Right cardiac atrium (tissue), 5 donors: ENCODE measurements at regions not wholly inside any gene's neighbourhood (a gene's known extent, or its start where the extent isn't known, plus 50 kb on each side); places are given as distances from the start of the nearest gene placed in this dataset.
"Not testable (repeated sequence)": the region's sequence is repeated elsewhere in the genome, so short reads cannot be mapped to it uniquely, and the experiment has no call there.

Experiments used
- ATAC-seq, 2 donors: fragments of 200-7000 bp; cut with Tn5 transposase; one replicate each; pipeline versions ENCODE4 v1.8.0 to v1.9.1; 2020; ENCODE audit warnings: moderate library complexity in 2 of 2, mild to moderate bottlenecking in 1 of 2
- DNase-seq, 3 donors: peaks; one replicate each; pipeline ENCODE4 v3.0.0-alpha.2; 2020
- H3K27ac ChIP-seq: one replicate; pipeline ENCODE4 v1.5.1; 2013; ENCODE audit warnings: mild to moderate bottlenecking, low read length, control low read depth, moderate library complexity
- H3K27me3 ChIP-seq: one replicate; pipeline ENCODE4 v1.6.1; 2013; ENCODE audit not compliant: control insufficient read depth, insufficient read depth
- H3K4me1 ChIP-seq: one replicate; pipeline ENCODE4 v1.6.1; 2013; ENCODE audit warnings: low read length; ENCODE audit not compliant: control insufficient read depth, insufficient read depth
- H3K4me3 ChIP-seq: one replicate; pipeline ENCODE4 v1.5.1; 2013; ENCODE audit warnings: low read length, control low read depth
- H3K9me3 ChIP-seq: one replicate; pipeline ENCODE4 v1.6.1; 2013; ENCODE audit warnings: low read length; ENCODE audit not compliant: control insufficient read depth
- WGBS: extraction: QIAGEN DNeasy Blood & Tissue Kit; methylation state at CpG from one replicate; pipeline ENCODE4 v1.1.7; 2013; 5-methylcytosine and 5-hydroxymethylcytosine counted together
- intact Hi-C, 4 donors: fragments of 100-400 bp; cut with DNase I; formaldehyde crosslinking; loops; one replicate each; pipeline versions ENCODE4 v1.11.0 to v1.14.0; 2022 to 2023
- donor health status: healthy with polysubstance abuse.
- donor health status: DM: no; HTN: yes; CAD: no.
- donor health status: DM: no; HTN: no; CAD: no.
- donor health status: DM: no; HTN: yes; CAD: no; lungs with severe emphysema.
- donor health status: DM: yes; HTN: yes; CAD: no.

- DNase-seq: no peak
- 81% methylated on average over 5 of the region's 5 CpGs for WGBS
- intact Hi-C loops: no loop called here
- Histone ChIP-seq H3K27me3 (no peaks in the 10 kb centered on the region), H3K9me3 (peaks cover under 1% of the 10 kb centered on the region), H3K4me1 (no peaks in the 10 kb centered on the region), H3K27ac (no peak overlapping the region), H3K4me3 (no peak overlapping the region)
- ATAC-seq: peak in 1 of 2 donors; percentile 44
Observed at GRCh38 chr15:69557020-69557706, 104.5 kb downstream of the RPLP1 start.

GRCh38 chr15:69557707-69558409, 105.2 kb downstream of the RPLP1 start:
- WGBS: 64% methylated on average over 2 of the region's 2 CpGs
- ATAC-seq: no peak

GRCh38 chr15:69559440-69560190, 107.0 kb downstream of the RPLP1 start:
- ATAC-seq (no peak), DNase-seq (no peak)
- Histone ChIP-seq H3K4me1 (no peaks in the 10 kb centered on the region), H3K9me3 (no peaks in the 10 kb centered on the region), H3K27me3 (no peaks in the 10 kb centered on the region), H3K27ac (no peak overlapping the region), H3K4me3 (no peak overlapping the region)
- WGBS: 51% methylated on average over 5 of the region's 5 CpGs
- intact Hi-C loops: no loop called here

More at GRCh38 chr15:69557707-69558409, 105.2 kb downstream of the RPLP1 start:
- Histone ChIP-seq H3K27me3 (no peaks in the 10 kb centered on the region), H3K4me1 (no peaks in the 10 kb centered on the region), H3K27ac (no peak overlapping the region), H3K9me3 (no peaks in the 10 kb centered on the region), H3K4me3 (no peak overlapping the region)
- no peak for DNase-seq
- intact Hi-C loops: no loop called here

GRCh38 chr15:69561071-69561784, 108.6 kb downstream of the RPLP1 start:
- DNase-seq: no peak
- Histone ChIP-seq H3K4me1 (no peaks in the 10 kb centered on the region), H3K9me3 (no peaks in the 10 kb centered on the region), H3K27ac (no peak overlapping the region), H3K4me3 (no peak overlapping the region), H3K27me3 (no peaks in the 10 kb centered on the region)
- 70% methylated on average over 14 of the region's 14 CpGs for WGBS
- no peak for ATAC-seq
- intact Hi-C loops: no loop called here

GRCh38 chr15:69562116-69562515, 109.5 kb downstream of the RPLP1 start:
- DNase-seq (no peak), ATAC-seq (no peak)
- H3K27me3 ChIP-seq: no peaks in the 10 kb centered on the region
- intact Hi-C loops: no loop called here
- no peaks in the 10 kb centered on the region for H3K4me1 ChIP-seq
- H3K9me3 ChIP-seq: no peaks in the 10 kb centered on the region
- WGBS: 73% methylated on average over 7 of the region's 7 CpGs
- H3K4me3 ChIP-seq: no peak overlapping the region
- H3K27ac ChIP-seq: no peak overlapping the region

- no peaks in the 10 kb centered on the region for H3K9me3 ChIP-seq
- WGBS: 91% methylated on average over 4 of the region's 4 CpGs
- H3K27me3 ChIP-seq: no peaks in the 10 kb centered on the region
- ATAC-seq (no peak), DNase-seq (no peak)
- intact Hi-C loops: no loop called here
- no peak overlapping the region for H3K27ac ChIP-seq
- H3K4me3 ChIP-seq: no peak overlapping the region
- H3K4me1 ChIP-seq: no peaks in the 10 kb centered on the region
Observed at GRCh38 chr15:69562564-69562963, 109.9 kb downstream of the RPLP1 start.

GRCh38 chr15:69565066-69565655, 112.5 kb downstream of the RPLP1 start:
- no peak for ATAC-seq
- H3K27ac ChIP-seq: no peak overlapping the region
- WGBS: 84% methylated on average over 9 of the region's 9 CpGs

GRCh38 chr15:69567238-69567760, 114.7 kb downstream of the RPLP1 start:
- not testable (repeated sequence) for H3K27me3 ChIP-seq
- WGBS: 94% methylated on average over 31 of the region's 31 CpGs

More at GRCh38 chr15:69565066-69565655, 112.5 kb downstream of the RPLP1 start:
- H3K4me1 ChIP-seq: no peaks in the 10 kb centered on the region
- H3K9me3 ChIP-seq: no peaks in the 10 kb centered on the region
- no peak overlapping the region for H3K4me3 ChIP-seq
- no peaks in the 10 kb centered on the region for H3K27me3 ChIP-seq
- no peak for DNase-seq
- intact Hi-C loops: no loop called here

GRCh38 chr15:69568173-69569009, 115.8 kb downstream of the RPLP1 start:
- no peaks in the 10 kb centered on the region for H3K9me3 ChIP-seq
- 72% methylated on average over 8 of the region's 8 CpGs for WGBS
- ATAC-seq: no peak
- H3K4me1 ChIP-seq: no peaks in the 10 kb centered on the region
- no peak for DNase-seq
- H3K27me3 ChIP-seq: no peaks in the 10 kb centered on the region
- intact Hi-C loops: no loop called here
- no peak overlapping the region for H3K4me3 ChIP-seq
- H3K27ac ChIP-seq: no peak overlapping the region

More at GRCh38 chr15:69567238-69567760, 114.7 kb downstream of the RPLP1 start:
- DNase-seq, H3K27ac ChIP-seq, intact Hi-C loops, ATAC-seq, H3K4me3 ChIP-seq, H3K4me1 ChIP-seq, H3K9me3 ChIP-seq: not testable (repeated sequence)
